IMR-90 (cell line): ENCODE measurements at regions not wholly inside any gene's neighbourhood (a gene's known extent, or its start where the extent isn't known, plus 50 kb on each side); places are given as distances from the start of the nearest gene placed in this dataset.

ENCODE experiments used
- ATAC-seq: fragments of 200-7000 bp; cut with Tn5 transposase; 2 replicates; pipeline ENCODE4 v1.9.1; 2020; ENCODE audit warnings: low read depth, mild to moderate bottlenecking, moderate library complexity
- BruUV-seq: library from RNA; stranded (reverse); fragments of 400-500 nt; replicated peaks from 2 replicates; lab custom pipeline; 2021; lab: Mats Ljungman, UMichigan
- CTCF ChIA-PET: fragments of 300-600 bp; formaldehyde crosslinking; extraction: SDS; loops from one replicate; lab custom pipeline; 2021; ENCODE audit warnings: antibody characterized with exemption; lab: Yijun Ruan, JAX
- POLR2A ChIA-PET: fragments of 300-600 bp; sonication (Branson Sonifier 250); formaldehyde crosslinking; loops from one replicate; lab custom pipeline; 2022; ENCODE audit warnings: antibody characterized with exemption; ENCODE audit not compliant: unreplicated experiment; lab: Charles Lee
- DNase-seq: peaks from one replicate; pipeline ENCODE4 v3.0.0; 2013
- H2AFZ ChIP-seq: replicated peaks from 2 replicates; pipeline ENCODE3; 2013; ENCODE audit warnings: low read length, mild to moderate bottlenecking; ENCODE audit not compliant: poor library complexity
- H2AK5ac ChIP-seq: 2 replicates; pipeline ENCODE4 v1.6.1; 2013; ENCODE audit warnings: low read depth, low read length, inconsistent platforms
- H2AK9ac ChIP-seq: replicated peaks from 2 replicates; pipeline ENCODE3; 2013; ENCODE audit warnings: mild to moderate bottlenecking, low read depth, low read length, moderate library complexity; ENCODE audit not compliant: poor library complexity
- H2BK120ac ChIP-seq: 2 replicates; pipeline ENCODE4 v1.6.1; 2013; ENCODE audit warnings: low read depth, low read length, inconsistent platforms
- H2BK15ac ChIP-seq: 3 replicates; pipeline ENCODE4 v1.6.1; 2013; ENCODE audit warnings: low read depth, low read length, inconsistent platforms
- H2BK20ac ChIP-seq: 2 replicates; pipeline ENCODE4 v1.6.1; 2013; ENCODE audit warnings: low read depth, mild to moderate bottlenecking, inconsistent platforms, low read length, moderate library complexity
- H2BK5ac ChIP-seq: 2 replicates; pipeline ENCODE4 v1.6.1; 2013; ENCODE audit warnings: mild to moderate bottlenecking, low read depth, low read length, inconsistent platforms; ENCODE audit not compliant: poor library complexity, severe bottlenecking
- H3K14ac ChIP-seq: replicated peaks from 2 replicates; pipeline ENCODE4 v1.6.1; 2013; ENCODE audit warnings: low read depth, low read length, inconsistent platforms
- H3K18ac ChIP-seq: 2 replicates; pipeline ENCODE4 v1.6.1; 2013; ENCODE audit warnings: low read depth, low read length, control low read depth
- H3K23ac ChIP-seq: 2 replicates; pipeline ENCODE4 v1.6.1; 2013; ENCODE audit warnings: low read depth, low read length, inconsistent platforms
- H3K27ac ChIP-seq: 2 replicates; pipeline ENCODE4 v1.5.1; 2013; ENCODE audit warnings: mild to moderate bottlenecking, control low read depth, low read length; ENCODE audit not compliant: insufficient read depth
- H3K27me3 ChIP-seq: 2 replicates; pipeline ENCODE4 v1.6.1; 2013; ENCODE audit warnings: low read length; ENCODE audit not compliant: control insufficient read depth, insufficient read depth
- H3K36me3 ChIP-seq: 2 replicates; pipeline ENCODE4 v1.6.1; 2013; ENCODE audit warnings: low read length, mixed read lengths; ENCODE audit not compliant: control insufficient read depth, insufficient read depth
- H3K4ac ChIP-seq: 2 replicates; pipeline ENCODE4 v1.6.1; 2013; ENCODE audit warnings: low read depth, low read length, inconsistent platforms
- H3K4me1 ChIP-seq: 2 replicates; pipeline ENCODE4 v1.6.1; 2013; ENCODE audit warnings: low read length, mixed read lengths; ENCODE audit not compliant: control insufficient read depth, insufficient read depth
- H3K4me2 ChIP-seq: 2 replicates; pipeline ENCODE4 v1.6.1; 2013; ENCODE audit warnings: low read depth, mild to moderate bottlenecking, control low read depth, low read length, moderate library complexity
- H3K4me3 ChIP-seq: 2 replicates; pipeline ENCODE4 v1.5.1; 2013; ENCODE audit warnings: low read depth, mild to moderate bottlenecking, control low read depth, low read length, moderate library complexity; ENCODE audit not compliant: insufficient read depth
- H3K56ac ChIP-seq: 2 replicates; pipeline ENCODE4 v1.6.1; 2013; ENCODE audit warnings: low read length, inconsistent platforms; ENCODE audit not compliant: insufficient read depth; ENCODE audit errors: extremely low read depth
- H3K79me1 ChIP-seq, 2 experiments: 2 replicates each; pipeline ENCODE4 v1.6.1; 2013; ENCODE audit warnings: low read length in 2 of 2, inconsistent platforms in 1 of 2, low read depth in 1 of 2
- H3K9ac ChIP-seq: 2 replicates; pipeline ENCODE4 v1.6.1; 2013; ENCODE audit warnings: low read depth, low read length, control low read depth
- H3K9me1 ChIP-seq: 2 replicates; pipeline ENCODE4 v1.6.1; 2013; ENCODE audit warnings: low read length, inconsistent platforms; ENCODE audit not compliant: insufficient read depth
- H3K9me3 ChIP-seq: 2 replicates; pipeline ENCODE4 v1.6.1; 2013; ENCODE audit warnings: low read length; ENCODE audit not compliant: control insufficient read depth, insufficient read depth
- H4K20me1 ChIP-seq: 2 replicates; pipeline ENCODE4 v1.6.1; 2013; ENCODE audit warnings: low read length, inconsistent platforms; ENCODE audit not compliant: insufficient read depth
- H4K5ac ChIP-seq: 2 replicates; pipeline ENCODE4 v1.6.1; 2013; ENCODE audit warnings: mild to moderate bottlenecking, low read depth, low read length, control low read depth
- H4K8ac ChIP-seq, 2 experiments: 2 replicates each; pipeline ENCODE4 v1.6.1; 2013; ENCODE audit warnings: low read depth in 2 of 2, low read length in 2 of 2, control low read depth in 1 of 2, inconsistent platforms in 1 of 2
- H4K91ac ChIP-seq: 2 replicates; pipeline ENCODE4 v1.6.1; 2013; ENCODE audit warnings: low read depth, low read length, inconsistent platforms; ENCODE audit not compliant: insufficient read depth
- BHLHE40 ChIP-seq: fragments of 150-350 bp; IDR thresholded peaks from 2 replicates; pipeline ENCODE4 v1.6.1; 2016; ENCODE audit warnings: mild to moderate bottlenecking, low read depth, low read length
- CEBPB ChIP-seq: IDR thresholded peaks from 2 replicates; pipeline ENCODE4 v1.6.1; 2012; ENCODE audit warnings: low read depth, low read length, improper control_type of control experiment
- CHD1 ChIP-seq: IDR thresholded peaks from 2 replicates; pipeline ENCODE4 v1.6.1; 2012; ENCODE audit warnings: low read depth, low read length, improper control_type of control experiment
- ELK1 ChIP-seq: fragments of 150-350 bp; IDR thresholded peaks from 2 replicates; pipeline ENCODE4 v1.6.1; 2016; ENCODE audit warnings: low read depth, mild to moderate bottlenecking, low read length, moderate library complexity, borderline replicate concordance
- FOS ChIP-seq: fragments of 150-350 bp; IDR thresholded peaks from 2 replicates; pipeline ENCODE4 v1.6.1; 2016; ENCODE audit warnings: low read depth, low read length
- MAFK ChIP-seq: IDR thresholded peaks from 2 replicates; pipeline ENCODE4 v1.6.1; 2012; ENCODE audit warnings: low read depth, low read length, improper control_type of control experiment
- MAZ ChIP-seq: IDR thresholded peaks from 2 replicates; pipeline ENCODE4 v1.6.1; 2012; ENCODE audit warnings: low read depth, mild to moderate bottlenecking, low read length, improper control_type of control experiment, moderate library complexity, borderline replicate concordance
- NFE2L2 ChIP-seq: fragments of 150-350 bp; IDR thresholded peaks from 2 replicates; pipeline ENCODE4 v1.6.1; 2016; ENCODE audit warnings: low read depth, mild to moderate bottlenecking, low read length
- POLR2A ChIP-seq: IDR thresholded peaks from 2 replicates; pipeline ENCODE4 v1.6.1; 2012; ENCODE audit warnings: mild to moderate bottlenecking, low read depth, low read length
- RCOR1 ChIP-seq: IDR thresholded peaks from 2 replicates; pipeline ENCODE4 v1.6.1; 2012; ENCODE audit warnings: mild to moderate bottlenecking, low read length, improper control_type of control experiment; ENCODE audit not compliant: insufficient replicate concordance
- RFX5 ChIP-seq: IDR thresholded peaks from 2 replicates; pipeline ENCODE4 v1.8.0; 2012; ENCODE audit warnings: low read depth, mild to moderate bottlenecking, low read length, moderate library complexity
- SMC3 ChIP-seq: fragments of 150-350 bp; IDR thresholded peaks from 2 replicates; pipeline ENCODE4 v1.6.1; 2016; ENCODE audit warnings: low read depth, mild to moderate bottlenecking, antibody characterized with exemption, low read length, moderate library complexity
- USF2 ChIP-seq: fragments of 150-350 bp; IDR thresholded peaks from 2 replicates; pipeline ENCODE4 v1.6.1; 2017; ENCODE audit warnings: mild to moderate bottlenecking, antibody characterized with exemption, low read length, low read depth
- WGBS, 2 experiments: methylation state at CpG; one replicate each; pipeline versions ENCODE4 v1.1.5 to v1.1.7; 2013; ENCODE audit warnings: missing lambda C conversion rate in 2 of 2; ENCODE audit not compliant: insufficient read length in 1 of 2; ENCODE audit errors: extremely low coverage in 2 of 2; 5-methylcytosine and 5-hydroxymethylcytosine counted together
- dilution Hi-C: fragments of 300-500 bp; cut with HindIII; formaldehyde crosslinking; loops from one replicate; pipeline ENCODE4 v1.14.3; 2018; ENCODE audit warnings: low sequenced_read_pairs; ENCODE audit not compliant: unreplicated experiment
- in situ Hi-C: fragments of 300-500 bp; cut with MboI; formaldehyde crosslinking; loops from 3 replicates; pipeline ENCODE4 v1.14.3; 2019; ENCODE audit warnings: low sequenced_read_pairs, inconsistent platforms, mixed read lengths
- intact Hi-C: fragments of 100-400 bp; cut with micrococcal nuclease; formaldehyde crosslinking; loops from 2 replicates; pipeline ENCODE4 v1.10.0; 2022
- TF ChIP-seq, protein P1 (sequence below): conservative IDR thresholded peaks from 2 replicates; pipeline ENCODE4 v1.5.1; 2012; ENCODE audit warnings: mild to moderate bottlenecking, low read depth, low read length, improper control_type of control experiment

DNA sequence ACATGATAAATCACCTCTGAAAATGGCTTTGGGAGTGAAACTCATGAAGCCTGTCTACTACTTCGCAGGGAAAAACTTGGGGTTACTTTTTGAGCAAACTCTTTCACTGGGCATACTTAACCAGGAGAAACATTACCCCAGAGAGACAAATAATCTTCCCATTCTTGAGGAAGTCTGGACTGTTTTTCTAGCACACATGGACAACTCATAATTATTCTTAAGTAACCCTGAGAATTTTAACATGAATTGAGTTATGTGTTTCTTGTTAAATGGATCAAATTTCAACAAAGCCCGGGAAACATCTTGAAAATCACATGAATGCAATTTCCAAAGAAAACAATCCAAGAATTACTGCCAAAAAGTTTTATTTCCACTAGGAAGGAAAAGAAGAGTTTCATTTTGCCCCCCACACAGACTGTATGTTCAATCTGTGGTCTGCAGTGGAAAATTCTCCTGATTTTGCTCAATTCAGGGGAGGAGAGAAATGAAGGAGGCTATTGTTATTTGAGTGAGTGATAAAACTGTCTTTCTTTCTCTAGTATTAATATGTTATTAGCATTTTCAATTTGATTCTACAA lies 564.8 kb upstream of the CLINT1 start:
- Histone ChIP-seq H3K9ac (no peak overlapping the region), H3K27ac (no peak overlapping the region), H2BK5ac (no peak overlapping the region), H2BK20ac (no peak overlapping the region), H3K9me3 (no peaks in the 10 kb centered on the region), H4K8ac (no peak overlapping the region), H3K4me1 (no peaks in the 10 kb centered on the region), H3K56ac (no peak overlapping the region), H3K79me1 (no peaks in the 10 kb centered on the region), H2AFZ (no peak overlapping the region), H3K23ac (no peak overlapping the region), H2BK15ac (no peak overlapping the region), H4K20me1 (no peaks in the 10 kb centered on the region), H3K18ac (no peak overlapping the region), H3K4me2 (no peak overlapping the region), H4K5ac (no peak overlapping the region), H4K91ac (no peak overlapping the region), H3K9me1 (no peaks in the 10 kb centered on the region), H3K36me3 (no peaks in the 10 kb centered on the region), H3K4me3 (no peak overlapping the region), H2AK5ac (no peak overlapping the region), H3K14ac (no peak overlapping the region), H2BK120ac (no peak overlapping the region), H2AK9ac (no peak overlapping the region), H3K27me3 (peaks cover 3% of the 10 kb centered on the region; the same call in 1 of the 2 replicates), H3K4ac (no peak overlapping the region)
- ChIA-PET CTCF (no interaction called here), POLR2A (no interaction called here)
- BruUV-seq: no TSS peak
- DNase-seq (peak; percentile 16), ATAC-seq (no peak)
- in situ Hi-C loops: no loop called here
- intact Hi-C loops: no loop called here
- TF ChIP-seq NFE2L2 (no peak), FOS (no peak), ELK1 (no peak), RFX5 (no peak), MAZ (no peak), RCOR1 (no peak), CHD1 (no peak), BHLHE40 (no peak), POLR2A (no peak), MAFK (no peak), USF2 (no peak), CEBPB (no peak), SMC3 (no peak)
- TF ChIP-seq, protein P1, sequence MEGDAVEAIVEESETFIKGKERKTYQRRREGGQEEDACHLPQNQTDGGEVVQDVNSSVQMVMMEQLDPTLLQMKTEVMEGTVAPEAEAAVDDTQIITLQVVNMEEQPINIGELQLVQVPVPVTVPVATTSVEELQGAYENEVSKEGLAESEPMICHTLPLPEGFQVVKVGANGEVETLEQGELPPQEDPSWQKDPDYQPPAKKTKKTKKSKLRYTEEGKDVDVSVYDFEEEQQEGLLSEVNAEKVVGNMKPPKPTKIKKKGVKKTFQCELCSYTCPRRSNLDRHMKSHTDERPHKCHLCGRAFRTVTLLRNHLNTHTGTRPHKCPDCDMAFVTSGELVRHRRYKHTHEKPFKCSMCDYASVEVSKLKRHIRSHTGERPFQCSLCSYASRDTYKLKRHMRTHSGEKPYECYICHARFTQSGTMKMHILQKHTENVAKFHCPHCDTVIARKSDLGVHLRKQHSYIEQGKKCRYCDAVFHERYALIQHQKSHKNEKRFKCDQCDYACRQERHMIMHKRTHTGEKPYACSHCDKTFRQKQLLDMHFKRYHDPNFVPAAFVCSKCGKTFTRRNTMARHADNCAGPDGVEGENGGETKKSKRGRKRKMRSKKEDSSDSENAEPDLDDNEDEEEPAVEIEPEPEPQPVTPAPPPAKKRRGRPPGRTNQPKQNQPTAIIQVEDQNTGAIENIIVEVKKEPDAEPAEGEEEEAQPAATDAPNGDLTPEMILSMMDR: no peak
- dilution Hi-C loops: no loop called here
- no CpG with 5 or more reads among the region's 2 CpGs for WGBS, 2 experiments
